Keratinocyte (primary cell): ENCODE measurements at regions not wholly inside any gene's neighbourhood (a gene's known extent, or its start where the extent isn't known, plus 50 kb on each side); places are given as distances from the start of the nearest gene placed in this dataset.

Source experiments
- DNase-seq: peaks from one replicate; pipeline ENCODE4 v3.0.0-alpha.2; 2011; ENCODE audit warnings: low read depth, missing footprints, low spot score
- FAIRE-seq: peaks from 2 replicates; lab custom pipeline; 2011; peaks lifted over from hg19 to GRCh38; lab: Jason Lieb, UNC
- H2AFZ ChIP-seq: 2 replicates; pipeline ENCODE4 v1.6.0; 2012; ENCODE audit warnings: low read length, control low read depth, inconsistent platforms; ENCODE audit not compliant: control insufficient read depth
- H3K27ac ChIP-seq: 2 replicates; pipeline ENCODE4 v1.5.1; 2011; ENCODE audit warnings: low read length; ENCODE audit not compliant: control insufficient read depth, insufficient read depth
- H3K27me3 ChIP-seq: 3 replicates; pipeline ENCODE4 v1.6.0; 2011; ENCODE audit warnings: low read length; ENCODE audit not compliant: control insufficient read depth, insufficient read depth; ENCODE audit errors: extremely low read depth
- H3K36me3 ChIP-seq, 2 experiments: 2 replicates in 1 of 2; 3 replicates in 1 of 2; pipeline ENCODE4 v1.5.1; 2011; ENCODE audit warnings: low read length in 2 of 2, mild to moderate bottlenecking in 1 of 2; ENCODE audit not compliant: control insufficient read depth in 2 of 2, insufficient read depth in 2 of 2; ENCODE audit errors: extremely low read depth in 1 of 2
- H3K4me1 ChIP-seq: 3 replicates; pipeline ENCODE4 v1.5.1; 2011; ENCODE audit warnings: low read length; ENCODE audit not compliant: control insufficient read depth, insufficient read depth; ENCODE audit errors: extremely low read depth
- H3K4me2 ChIP-seq: 3 replicates; pipeline ENCODE4 v1.6.0; 2011; ENCODE audit warnings: low read depth, low read length; ENCODE audit not compliant: control insufficient read depth, insufficient read depth; ENCODE audit errors: extremely low read depth
- H3K4me3 ChIP-seq, 3 experiments: fragments of 200-600 bp in 1 of 3; sonication (generic) in 1 of 3; 2 replicates in 2 of 3; 3 replicates in 1 of 3; pipeline ENCODE4 v1.5.1; 2011 to 2016; ENCODE audit warnings: low read length in 3 of 3, mild to moderate bottlenecking in 3 of 3, control low read depth in 2 of 3, inconsistent platforms in 1 of 3, low read depth in 1 of 3, mixed read lengths in 1 of 3, mixed run types in 1 of 3, moderate library complexity in 1 of 3; ENCODE audit not compliant: control insufficient read depth in 2 of 3, insufficient read depth in 2 of 3; ENCODE audit errors: extremely low read depth in 1 of 3
- H3K79me2 ChIP-seq: 2 replicates; pipeline ENCODE4 v1.6.0; 2012; ENCODE audit warnings: low read length; ENCODE audit not compliant: control insufficient read depth, insufficient read depth
- H3K9ac ChIP-seq: 3 replicates; pipeline ENCODE4 v1.6.0; 2011; ENCODE audit warnings: low read length; ENCODE audit not compliant: control insufficient read depth, insufficient read depth; ENCODE audit errors: extremely low read depth
- H3K9me1 ChIP-seq: 3 replicates; pipeline ENCODE4 v1.6.0; 2011; ENCODE audit warnings: low read length; ENCODE audit not compliant: control insufficient read depth, insufficient read depth; ENCODE audit errors: extremely low read depth
- H3K9me3 ChIP-seq: 2 replicates; pipeline ENCODE4 v1.5.1; 2012; ENCODE audit warnings: low read depth, low read length; ENCODE audit not compliant: control insufficient read depth
- H4K20me1 ChIP-seq: 3 replicates; pipeline ENCODE4 v1.6.0; 2011; ENCODE audit warnings: low read length; ENCODE audit not compliant: control insufficient read depth, insufficient read depth; ENCODE audit errors: extremely low read depth
- CTCF ChIP-seq, 3 experiments: IDR thresholded peaks in 1 of 3; conservative IDR thresholded peaks in 1 of 3; optimal IDR thresholded peaks in 1 of 3; 2 replicates in 2 of 3; 3 replicates in 1 of 3; pipeline versions ENCODE3 to v1.5.1; 2011; ENCODE audit warnings: low read length in 3 of 3, mild to moderate bottlenecking in 3 of 3, moderate library complexity in 2 of 3, control low read depth in 1 of 3, inconsistent platforms in 1 of 3; ENCODE audit not compliant: insufficient read depth in 2 of 3; ENCODE audit errors: extremely low read depth in 1 of 3
- EZH2 ChIP-seq: IDR thresholded peaks from one replicate; pipeline ENCODE4 v1.6.1; 2012; ENCODE audit warnings: inconsistent platforms, mild to moderate bottlenecking, low read length, moderate library complexity
- dilution Hi-C: fragments of 300-500 bp; cut with MboI; formaldehyde crosslinking; loops from one replicate; pipeline ENCODE4 v1.7.0; 2020; ENCODE audit warnings: low sequenced_read_pairs; ENCODE audit not compliant: extremely low pct_ligation_motif_present

GRCh38 chr11:128305588-128305987 is 281.8 kb downstream of the ETS1 start:
- dilution Hi-C loops: loop anchor here (25.0 kb wide), 1 partner anchor 332 kb away; no protein-coding TSS in a partner anchor
- Histone ChIP-seq H3K9ac (no peak overlapping the region), H3K79me2 (no peaks in the 10 kb centered on the region), H3K4me1 (no peaks in the 10 kb centered on the region), H3K27ac (no peak overlapping the region), H3K9me3 (no peaks in the 10 kb centered on the region), H3K4me2 (no peak overlapping the region), H3K36me3 (no peaks in the 10 kb centered on the region), H3K9me1 (no peaks in the 10 kb centered on the region), H3K27me3 (no peaks in the 10 kb centered on the region), H2AFZ (no peak overlapping the region), H4K20me1 (no peaks in the 10 kb centered on the region), H3K4me3 (no peak overlapping the region)
- FAIRE-seq (no peak), DNase-seq (no peak)
- TF ChIP-seq CTCF (optimal IDR thresholded peaks at IDR 0.05 in 1 of 3, IDR thresholded peaks at IDR 0.05 in 1 of 3, conservative IDR thresholded peaks at IDR 0.05 in 1 of 3; ENCODE audit: extremely low read depth in 1 of 3, insufficient read depth in 2 of 3, low read length in 3 of 3) (no peak), EZH2 (no peak)

GRCh38 chr11:128304666-128305485 is 282.5 kb downstream of the ETS1 start:
- Histone ChIP-seq H2AFZ (no peak overlapping the region), H3K4me3 (no peak overlapping the region), H3K9me3 (no peaks in the 10 kb centered on the region), H3K27ac (no peak overlapping the region), H3K27me3 (no peaks in the 10 kb centered on the region), H3K9me1 (no peaks in the 10 kb centered on the region), H3K36me3 (no peaks in the 10 kb centered on the region), H3K4me1 (no peaks in the 10 kb centered on the region), H3K9ac (no peak overlapping the region), H4K20me1 (no peaks in the 10 kb centered on the region), H3K79me2 (no peaks in the 10 kb centered on the region), H3K4me2 (no peak overlapping the region)
- dilution Hi-C loops: loop anchor here (25.0 kb wide), 1 partner anchor 332 kb away; no protein-coding TSS in a partner anchor
- no peak for FAIRE-seq
- DNase-seq: no peak
- TF ChIP-seq CTCF (optimal IDR thresholded peaks at IDR 0.05 in 1 of 3, IDR thresholded peaks at IDR 0.05 in 1 of 3, conservative IDR thresholded peaks at IDR 0.05 in 1 of 3; ENCODE audit: extremely low read depth in 1 of 3, insufficient read depth in 2 of 3, low read length in 3 of 3): no peak
- TF ChIP-seq EZH2: no peak
